GM21717 (cell line): ENCODE measurements at regions not wholly inside any gene's neighbourhood (a gene's known extent, or its start where the extent isn't known, plus 50 kb on each side); places are given as distances from the start of the nearest gene placed in this dataset.

Experiments used
- ATAC-seq: cut with Tn5 transposase; IDR thresholded peaks from one replicate; pipeline ENCODE4 v1.9.1; 2021; ENCODE audit warnings: mild to moderate bottlenecking, moderate library complexity; ENCODE audit not compliant: unreplicated experiment

DNA sequence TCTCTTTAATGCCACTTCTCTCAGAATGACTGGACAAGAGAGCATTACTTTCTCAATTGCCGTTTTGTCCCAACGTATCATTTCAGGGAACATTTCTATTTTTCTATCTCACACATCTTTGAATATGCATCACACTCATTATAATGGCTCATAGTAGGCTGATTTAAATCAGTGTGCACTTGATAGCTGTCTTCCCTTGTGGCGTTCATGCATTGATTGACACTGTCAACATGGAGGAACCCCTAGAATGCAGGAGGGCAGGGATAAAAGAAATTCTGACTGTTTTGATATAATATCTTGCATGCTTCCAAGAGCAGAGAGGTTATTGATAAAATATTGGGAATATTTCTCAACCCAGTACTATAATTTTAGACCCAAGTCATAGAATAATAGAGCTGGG lies 1528.9 kb upstream of the FLRT2 start:
- ATAC-seq = no peak

DNA sequence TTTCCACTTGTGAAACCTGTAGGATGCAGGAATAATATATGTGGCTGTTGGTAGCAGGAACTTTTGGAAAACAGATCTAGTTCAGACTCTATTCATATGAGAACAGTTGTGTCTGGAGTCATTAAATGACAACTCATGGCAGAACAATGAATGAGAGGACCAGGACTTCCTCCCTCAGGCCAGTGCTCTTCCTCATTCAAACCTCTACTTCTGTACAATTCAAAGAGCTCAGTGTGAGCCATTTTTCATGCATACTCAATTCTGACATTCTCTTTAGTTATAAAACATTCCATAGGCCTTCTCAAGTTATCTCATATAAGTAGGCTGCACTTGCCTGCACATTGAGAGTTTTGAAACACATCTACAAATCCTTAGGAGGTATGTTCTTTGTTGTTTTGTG lies 1526.6 kb upstream of the FLRT2 start:
- no peak for ATAC-seq

GRCh38 chr14:84006643-84007155 lies 1523.2 kb upstream of the FLRT2 start:
- no peak for ATAC-seq

- ATAC-seq = no peak
Observed at GRCh38 chr14:84013424-84013823, 1516.5 kb upstream of the FLRT2 start.

DNA sequence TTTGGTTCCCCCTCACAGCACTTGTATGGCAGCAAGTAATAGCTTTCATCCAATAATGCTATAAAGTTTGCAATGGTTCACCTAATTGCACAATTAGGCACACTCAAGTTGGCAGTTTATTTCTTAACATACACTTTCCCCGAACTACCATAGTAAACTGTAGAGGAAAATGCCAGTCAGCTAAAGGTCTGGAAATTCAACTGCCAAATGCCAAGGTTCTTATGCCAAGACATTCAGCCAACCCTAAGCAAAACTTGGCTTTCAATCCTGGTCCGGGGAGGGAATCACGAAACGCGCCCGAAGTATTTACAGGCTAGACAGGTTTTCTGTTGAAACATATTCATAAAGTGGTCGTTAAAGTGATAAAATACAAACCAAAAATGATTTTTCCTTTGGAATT lies 1512.4 kb upstream of the FLRT2 start:
- ATAC-seq = no peak

GRCh38 chr14:84021433-84021832 lies 1508.5 kb upstream of the FLRT2 start:
- no peak for ATAC-seq

DNA sequence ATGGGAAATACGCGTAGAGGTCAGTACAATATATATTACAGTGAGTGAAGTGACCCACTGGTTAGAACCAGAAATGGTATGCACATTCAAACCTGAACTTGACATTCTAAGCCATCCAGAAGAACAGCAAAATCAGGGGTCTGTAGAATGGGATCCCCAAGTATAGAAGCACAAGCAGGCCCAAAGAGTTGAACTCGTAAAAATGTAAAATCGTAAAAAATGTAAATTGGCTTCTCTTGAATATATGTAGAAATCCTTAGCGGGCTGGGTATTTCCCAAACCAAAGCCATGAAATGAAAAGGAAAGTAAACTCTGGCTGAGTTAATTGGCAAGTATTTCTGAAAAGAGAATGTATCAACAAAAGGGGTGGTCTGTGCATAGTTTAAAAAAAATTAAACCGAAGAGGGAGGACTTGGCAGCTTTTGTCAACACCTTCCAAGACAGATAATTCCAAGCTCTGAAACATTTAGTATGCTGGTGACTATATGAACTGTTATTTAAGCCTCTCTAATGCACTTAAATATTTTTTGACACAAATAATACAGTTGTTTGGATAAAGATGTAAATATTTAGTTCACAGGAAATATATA lies 1505.6 kb upstream of the FLRT2 start:
- ATAC-seq = no peak

DNA sequence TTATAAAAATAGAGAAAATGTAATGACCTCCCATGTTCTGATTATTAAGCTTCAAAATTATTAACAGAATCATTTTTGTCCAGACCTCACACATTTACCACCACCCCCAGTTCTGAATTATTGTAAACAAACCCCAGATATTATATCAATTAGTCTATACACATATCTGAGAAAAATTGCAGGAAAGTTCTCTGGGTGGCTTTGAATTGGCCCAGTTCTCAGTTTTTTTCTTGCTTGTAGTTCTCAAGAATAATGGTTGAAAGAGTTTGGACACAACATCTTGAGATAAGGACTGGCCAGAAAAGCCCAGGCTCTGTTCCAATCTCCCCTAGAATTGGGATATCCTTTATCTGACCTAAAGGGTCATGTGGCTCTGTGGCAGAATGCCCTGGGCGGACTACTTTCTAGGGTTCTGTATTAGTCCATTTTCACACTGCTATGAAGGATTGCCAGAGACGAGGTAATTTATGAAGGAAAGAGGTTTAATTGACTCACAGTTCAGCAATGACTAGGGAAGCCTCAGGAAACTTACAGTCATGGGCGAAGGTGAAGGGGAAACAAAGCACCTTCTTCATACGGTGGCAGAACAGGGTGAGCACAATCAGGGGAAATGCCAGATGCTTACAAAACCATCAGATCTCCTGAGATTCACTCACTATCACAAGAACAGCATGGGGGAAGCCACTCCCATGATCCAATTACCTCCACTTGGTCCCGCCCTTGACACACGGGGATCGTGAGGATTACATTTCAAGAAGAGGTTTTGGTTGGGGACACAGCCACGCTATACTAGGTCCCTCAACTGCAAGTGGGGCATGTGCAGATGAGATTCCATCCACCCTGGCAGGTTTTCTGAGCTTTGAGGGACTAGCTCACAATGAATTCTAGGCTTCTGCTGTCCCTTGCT lies 1504.6 kb upstream of the FLRT2 start:
- ATAC-seq = no peak

DNA sequence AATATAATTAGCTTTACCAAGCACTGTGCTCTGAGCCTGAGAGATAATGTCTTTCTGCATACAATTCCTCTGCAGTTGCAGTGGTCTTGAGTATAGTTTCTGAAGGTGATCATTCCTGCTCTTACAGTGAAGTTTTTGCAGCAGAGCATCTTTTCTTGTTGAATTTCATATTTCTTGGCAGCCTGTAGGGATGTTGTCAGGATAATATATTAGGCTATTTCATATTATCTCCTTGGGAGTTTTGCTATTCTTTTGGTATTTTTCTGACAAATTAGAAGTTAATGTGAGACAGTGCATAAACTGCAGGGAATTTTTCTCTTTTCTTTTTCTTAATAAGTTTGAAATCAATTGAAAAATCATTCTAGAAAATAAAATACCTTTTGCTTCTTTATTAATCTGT lies 1502.6 kb upstream of the FLRT2 start:
- no peak for ATAC-seq

GRCh38 chr14:84028080-84028604 lies 1501.8 kb upstream of the FLRT2 start:
- no peak for ATAC-seq

DNA sequence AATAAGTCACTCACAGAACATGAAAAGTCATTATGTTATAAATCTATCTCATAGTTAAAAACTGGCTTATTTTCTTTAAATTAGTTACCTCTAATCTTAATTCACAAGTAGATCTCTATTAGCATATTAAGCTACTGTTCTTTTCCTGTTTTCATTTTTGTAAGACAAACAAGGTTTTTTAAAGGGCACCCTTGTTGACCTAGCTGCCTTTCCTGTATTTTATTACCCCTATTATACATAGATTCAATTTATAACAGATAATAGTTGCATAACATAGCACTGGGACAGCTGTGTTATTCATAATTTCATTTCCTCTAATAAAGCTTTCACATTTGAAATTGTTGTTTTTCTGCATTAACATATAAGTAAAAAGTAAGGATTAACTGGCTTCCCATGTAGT lies 1500.7 kb upstream of the FLRT2 start:
- ATAC-seq = no peak

- no peak for ATAC-seq
Observed at GRCh38 chr14:84029720-84030119, 1500.2 kb upstream of the FLRT2 start.

DNA sequence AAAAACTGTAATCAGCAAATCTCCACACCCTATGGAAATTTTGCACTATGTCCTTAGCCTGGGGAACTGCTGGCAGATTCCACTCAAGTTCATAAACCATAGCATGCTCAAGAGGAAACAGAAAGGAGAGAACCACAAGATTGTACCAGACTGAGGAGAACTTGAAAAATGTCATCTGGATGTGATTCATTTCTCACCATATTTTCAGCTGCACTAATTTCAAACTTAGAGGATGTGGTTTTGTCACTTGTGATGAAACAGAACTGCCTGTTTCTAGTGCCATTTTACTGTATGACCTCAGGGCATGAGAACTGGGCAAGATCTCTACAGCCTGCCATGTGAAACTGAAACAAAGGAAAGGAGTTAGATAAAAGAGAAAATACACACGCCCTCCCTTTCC lies 1493.1 kb upstream of the FLRT2 start:
- ATAC-seq = no peak

DNA sequence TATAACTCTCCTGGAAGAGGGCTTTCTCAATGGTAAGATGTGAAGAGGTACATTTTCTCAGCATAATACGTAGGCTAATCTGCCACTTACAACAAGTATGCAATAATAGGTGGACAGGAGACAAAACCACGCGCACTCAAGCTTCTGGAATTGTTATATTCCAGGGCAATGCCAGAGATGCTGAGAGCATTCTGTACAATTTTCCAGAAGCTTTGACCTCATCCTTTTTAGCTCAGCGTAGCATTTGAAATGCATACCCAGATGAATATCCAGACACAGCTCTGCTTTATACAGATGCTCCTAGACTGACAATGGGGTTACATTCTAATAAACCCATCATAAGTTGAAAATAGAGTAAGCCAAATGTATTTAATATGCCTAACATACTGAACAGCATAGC lies 1492.4 kb upstream of the FLRT2 start:
- no peak for ATAC-seq

GRCh38 chr14:84040101-84040500 lies 1489.8 kb upstream of the FLRT2 start:
- no peak for ATAC-seq

DNA sequence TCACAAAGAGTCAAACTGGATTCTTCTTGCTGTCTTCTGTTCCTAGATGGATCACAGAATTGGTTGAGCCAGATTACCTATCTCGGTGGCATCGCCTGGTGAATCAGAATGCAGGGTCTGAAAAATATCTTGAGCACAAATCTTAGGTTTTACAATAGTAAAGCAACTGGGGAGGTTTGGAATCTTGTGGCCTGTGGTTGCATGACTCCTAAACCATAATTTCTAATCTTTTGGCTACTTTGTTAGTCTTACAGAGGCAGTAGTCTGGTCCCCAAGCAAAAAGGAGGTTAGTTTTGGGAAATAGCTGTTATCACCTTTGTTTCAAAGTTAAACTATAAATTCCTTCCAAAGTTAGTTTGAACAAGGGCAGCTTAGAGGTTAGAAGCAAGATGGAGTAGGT lies 1488.5 kb upstream of the FLRT2 start:
- ATAC-seq = no peak

DNA sequence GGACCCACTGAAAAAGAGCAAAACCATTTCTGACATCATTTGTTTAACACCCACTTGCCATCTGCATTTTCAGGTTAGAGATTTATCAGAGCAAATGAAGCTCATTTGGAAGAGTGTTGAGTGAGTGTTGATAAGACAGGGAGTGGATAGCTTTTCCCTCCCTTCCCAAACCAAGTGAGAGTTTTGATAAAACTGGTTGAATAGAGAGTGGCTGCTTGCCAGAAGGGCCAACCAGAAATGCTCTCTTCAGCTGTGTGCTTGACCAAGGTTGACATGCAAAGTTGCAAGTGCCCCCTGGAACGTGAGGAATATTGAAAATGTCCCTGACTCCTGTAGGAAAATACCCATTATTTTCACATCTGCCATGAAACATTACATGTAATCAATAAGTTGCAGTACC lies 1487.0 kb upstream of the FLRT2 start:
- ATAC-seq = no peak

DNA sequence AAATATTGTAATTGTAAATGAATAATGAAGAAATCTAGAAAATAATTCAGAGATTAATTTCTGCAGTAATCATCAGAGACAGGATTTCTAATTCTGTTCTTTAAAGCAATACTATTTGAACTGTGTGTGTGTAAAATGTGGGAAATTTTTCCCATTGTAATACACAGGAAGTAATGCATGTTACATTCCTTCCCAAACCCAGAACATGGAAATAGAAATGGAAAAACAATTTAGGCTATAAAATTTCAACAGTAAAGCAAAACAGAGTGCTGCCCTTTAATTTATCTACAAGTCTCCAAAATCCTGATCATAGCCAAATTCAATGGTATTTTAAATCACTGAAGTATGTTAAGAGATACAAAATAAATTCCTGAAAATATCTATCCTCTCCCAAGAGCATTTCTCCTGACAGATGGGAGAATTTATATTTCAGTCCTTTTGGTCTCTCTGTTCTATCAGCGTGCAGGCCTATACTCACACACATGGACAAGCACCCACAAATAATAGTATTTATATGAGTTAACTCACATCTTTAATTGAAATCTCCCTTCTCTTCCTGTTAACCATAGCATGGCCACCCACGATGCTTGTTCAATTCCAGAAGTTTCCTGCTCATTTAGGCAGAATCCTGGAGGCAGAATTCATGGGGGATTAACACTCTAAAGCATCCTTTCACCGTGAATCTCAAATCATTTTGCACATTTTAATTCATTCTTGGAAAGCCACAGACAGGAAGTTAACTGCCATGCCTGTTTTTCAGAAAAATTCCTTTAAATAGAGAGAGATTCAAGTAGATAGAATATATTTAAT lies 1465.4 kb upstream of the FLRT2 start:
- ATAC-seq = no peak

DNA sequence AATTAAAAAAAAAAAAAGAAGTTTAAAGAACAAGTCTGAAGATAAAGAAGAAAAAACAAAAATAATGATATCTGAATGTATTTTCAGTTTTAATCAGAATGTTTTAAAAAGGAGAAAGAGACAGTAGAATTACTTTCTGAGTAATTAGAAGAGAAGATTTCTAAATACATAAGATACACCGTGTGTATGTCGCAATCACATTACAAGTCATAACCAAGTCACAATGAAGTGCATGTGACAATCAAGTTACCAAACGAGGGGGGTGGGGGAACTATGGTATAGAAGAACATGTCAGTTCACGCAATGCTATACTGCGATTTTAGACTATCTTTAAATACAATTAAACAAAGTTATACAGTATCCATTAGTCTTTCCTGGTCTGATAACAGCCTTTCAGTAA lies 1464.1 kb upstream of the FLRT2 start:
- no peak for ATAC-seq

DNA sequence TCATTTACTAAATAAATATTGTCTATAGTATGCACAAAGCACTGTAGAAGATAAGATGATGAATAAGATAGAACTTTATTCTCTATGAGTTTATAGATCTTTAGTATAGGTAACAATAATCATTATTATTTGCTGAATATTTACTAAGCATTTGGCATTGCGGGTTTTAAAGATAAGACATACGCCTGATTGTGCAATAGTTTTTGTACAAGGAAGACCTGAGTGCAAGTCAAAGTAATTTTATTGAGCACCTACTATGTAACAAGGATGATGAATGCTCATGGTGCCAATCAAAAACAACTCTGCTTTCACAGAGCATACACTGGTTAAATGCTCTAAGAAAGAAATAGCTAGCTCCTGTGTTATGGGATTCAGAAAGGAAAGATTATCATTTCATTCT lies 1461.7 kb upstream of the FLRT2 start:
- no peak for ATAC-seq

GRCh38 chr14:84071061-84071460 lies 1458.9 kb upstream of the FLRT2 start:
- ATAC-seq = no peak
